ENCODE measurements at regions not wholly inside any gene's neighbourhood (a gene's known extent, or its start where the extent isn't known, plus 50 kb on each side); places are given as distances from the start of the nearest gene placed in this dataset.
"Not testable (repeated sequence)": the region's sequence is repeated elsewhere in the genome, so short reads cannot be mapped to it uniquely, and the experiment has no call there.

GRCh38 chr1:192459467-192459866 is 116.1 kb upstream of the RGS1 start:
- Mint-ChIP-seq H3K27me3 (ENCODE audit: low read depth) (no peaks in the 10 kb centered on the region), H3K4me3 (no peak overlapping the region), H3K36me3 (ENCODE audit: low read depth) (no peaks in the 10 kb centered on the region), H3K4me1 (ENCODE audit: low read depth) (no peaks in the 10 kb centered on the region), H3K9me3 (no peaks in the 10 kb centered on the region), H3K27ac (no peak overlapping the region)
- no peak for DNase-seq (ENCODE audit: low spot score)

- Mint-ChIP-seq H3K27me3 (ENCODE audit: low read depth) (peaks cover 3% of the 10 kb centered on the region), H3K4me3 (no peak overlapping the region), H3K9me3 (no peaks in the 10 kb centered on the region), H3K36me3 (ENCODE audit: low read depth) (no peaks in the 10 kb centered on the region), H3K27ac (no peak overlapping the region), H3K4me1 (ENCODE audit: low read depth) (no peaks in the 10 kb centered on the region)
- DNase-seq (ENCODE audit: low spot score) = no peak
These were observed 113.9 kb upstream of the RGS1 start for GRCh38 chr1:192461684-192462083.

GRCh38 chr1:192462616-192463015 is 113.0 kb upstream of the RGS1 start:
- no peaks in the 10 kb centered on the region for H3K4me1 Mint-ChIP-seq (ENCODE audit: low read depth)
- no peaks in the 10 kb centered on the region for H3K36me3 Mint-ChIP-seq (ENCODE audit: low read depth)
- H3K27me3 Mint-ChIP-seq (ENCODE audit: low read depth) = peaks cover 7% of the 10 kb centered on the region
- no peak for DNase-seq (ENCODE audit: low spot score)
- no peaks in the 10 kb centered on the region for H3K9me3 Mint-ChIP-seq
- H3K4me3 Mint-ChIP-seq = no peak overlapping the region
- no peak overlapping the region for H3K27ac Mint-ChIP-seq

GRCh38 chr1:192463661-192464060 is 111.9 kb upstream of the RGS1 start:
- Mint-ChIP-seq H3K36me3 (ENCODE audit: low read depth) (no peaks in the 10 kb centered on the region), H3K9me3 (no peaks in the 10 kb centered on the region), H3K27me3 (ENCODE audit: low read depth) (peaks cover 7% of the 10 kb centered on the region), H3K4me3 (no peak overlapping the region), H3K27ac (no peak overlapping the region), H3K4me1 (ENCODE audit: low read depth) (no peaks in the 10 kb centered on the region)
- DNase-seq (ENCODE audit: low spot score) = no peak

GRCh38 chr1:192465221-192465620 is 110.4 kb upstream of the RGS1 start:
- H3K27me3 Mint-ChIP-seq (ENCODE audit: low read depth) = peaks cover 14% of the 10 kb centered on the region
- not testable (repeated sequence) for H3K36me3 Mint-ChIP-seq (ENCODE audit: low read depth); H3K4me3 Mint-ChIP-seq; DNase-seq (ENCODE audit: low spot score); H3K4me1 Mint-ChIP-seq (ENCODE audit: low read depth); H3K27ac Mint-ChIP-seq; H3K9me3 Mint-ChIP-seq

- Mint-ChIP-seq H3K27ac (no peak overlapping the region), H3K4me1 (ENCODE audit: low read depth) (no peaks in the 10 kb centered on the region), H3K9me3 (no peaks in the 10 kb centered on the region), H3K4me3 (no peak overlapping the region), H3K36me3 (ENCODE audit: low read depth) (no peaks in the 10 kb centered on the region), H3K27me3 (ENCODE audit: low read depth) (peaks cover 10% of the 10 kb centered on the region)
- DNase-seq (ENCODE audit: low spot score) = no peak
These were observed 101.4 kb upstream of the RGS1 start for GRCh38 chr1:192474080-192474683.

GRCh38 chr1:192475329-192475728 is 100.2 kb upstream of the RGS1 start:
- Mint-ChIP-seq H3K9me3 (no peaks in the 10 kb centered on the region), H3K4me3 (no peak overlapping the region), H3K4me1 (ENCODE audit: low read depth) (no peaks in the 10 kb centered on the region), H3K27ac (no peak overlapping the region), H3K36me3 (ENCODE audit: low read depth) (no peaks in the 10 kb centered on the region), H3K27me3 (ENCODE audit: low read depth) (peaks cover 5% of the 10 kb centered on the region)
- DNase-seq (ENCODE audit: low spot score) = no peak

- DNase-seq (ENCODE audit: low spot score) = no peak
- Mint-ChIP-seq H3K27ac (no peak overlapping the region), H3K36me3 (ENCODE audit: low read depth) (no peaks in the 10 kb centered on the region), H3K4me1 (ENCODE audit: low read depth) (no peaks in the 10 kb centered on the region), H3K9me3 (no peaks in the 10 kb centered on the region), H3K4me3 (no peak overlapping the region), H3K27me3 (ENCODE audit: low read depth) (peaks cover 4% of the 10 kb centered on the region)
These were observed 99.6 kb upstream of the RGS1 start for GRCh38 chr1:192475970-192476369.

- H3K36me3 Mint-ChIP-seq (ENCODE audit: low read depth) = no peaks in the 10 kb centered on the region
These were observed 98.7 kb upstream of the RGS1 start for GRCh38 chr1:192476802-192477298.

GRCh38 chr1:192477630-192478029 is 97.9 kb upstream of the RGS1 start:
- Mint-ChIP-seq H3K4me1 (ENCODE audit: low read depth) (no peaks in the 10 kb centered on the region), H3K36me3 (ENCODE audit: low read depth) (no peaks in the 10 kb centered on the region), H3K9me3 (no peaks in the 10 kb centered on the region), H3K4me3 (no peak overlapping the region), H3K27me3 (ENCODE audit: low read depth) (peaks cover 4% of the 10 kb centered on the region), H3K27ac (no peak overlapping the region)
- no peak for DNase-seq (ENCODE audit: low spot score)

More at GRCh38 chr1:192476802-192477298, 98.7 kb upstream of the RGS1 start:
- no peak for DNase-seq (ENCODE audit: low spot score)
- peaks cover 4% of the 10 kb centered on the region for H3K27me3 Mint-ChIP-seq (ENCODE audit: low read depth)
- no peak overlapping the region for H3K27ac Mint-ChIP-seq
- H3K9me3 Mint-ChIP-seq = no peaks in the 10 kb centered on the region
- H3K4me1 Mint-ChIP-seq (ENCODE audit: low read depth) = no peaks in the 10 kb centered on the region
- no peak overlapping the region for H3K4me3 Mint-ChIP-seq

GRCh38 chr1:192485692-192486436 is 89.7 kb upstream of the RGS1 start:
- H3K36me3 Mint-ChIP-seq (ENCODE audit: low read depth) = no peaks in the 10 kb centered on the region
- peaks cover 4% of the 10 kb centered on the region for H3K27me3 Mint-ChIP-seq (ENCODE audit: low read depth)
- H3K27ac Mint-ChIP-seq = no peak overlapping the region
- no peak for DNase-seq (ENCODE audit: low spot score)
- no peak overlapping the region for H3K4me3 Mint-ChIP-seq
- peaks cover 5% of the 10 kb centered on the region for H3K9me3 Mint-ChIP-seq
- no peaks in the 10 kb centered on the region for H3K4me1 Mint-ChIP-seq (ENCODE audit: low read depth)

- Mint-ChIP-seq H3K27ac (no peak overlapping the region), H3K36me3 (ENCODE audit: low read depth) (no peaks in the 10 kb centered on the region), H3K9me3 (peaks cover 5% of the 10 kb centered on the region), H3K27me3 (ENCODE audit: low read depth) (peaks cover 4% of the 10 kb centered on the region), H3K4me1 (ENCODE audit: low read depth) (no peaks in the 10 kb centered on the region), H3K4me3 (no peak overlapping the region)
- no peak for DNase-seq (ENCODE audit: low spot score)
These were observed 87.5 kb upstream of the RGS1 start for GRCh38 chr1:192488058-192488457.

- no peak overlapping the region for H3K27ac Mint-ChIP-seq
- no peaks in the 10 kb centered on the region for H3K4me1 Mint-ChIP-seq (ENCODE audit: low read depth)
- no peaks in the 10 kb centered on the region for H3K36me3 Mint-ChIP-seq (ENCODE audit: low read depth)
- H3K27me3 Mint-ChIP-seq (ENCODE audit: low read depth) = peaks cover 4% of the 10 kb centered on the region
- no peak for DNase-seq (ENCODE audit: low spot score)
- no peak overlapping the region for H3K4me3 Mint-ChIP-seq
- peaks cover 1% of the 10 kb centered on the region for H3K9me3 Mint-ChIP-seq
These were observed 86.5 kb upstream of the RGS1 start for GRCh38 chr1:192489047-192489446.

- Mint-ChIP-seq H3K9me3 (no peaks in the 10 kb centered on the region), H3K27me3 (ENCODE audit: low read depth) (peaks cover 4% of the 10 kb centered on the region), H3K36me3 (ENCODE audit: low read depth) (no peaks in the 10 kb centered on the region), H3K27ac (no peak overlapping the region), H3K4me1 (ENCODE audit: low read depth) (no peaks in the 10 kb centered on the region), H3K4me3 (no peak overlapping the region)
- DNase-seq (ENCODE audit: low spot score) = no peak
These were observed 85.8 kb upstream of the RGS1 start for GRCh38 chr1:192489748-192490147.
